GM21717 (cell line): ENCODE measurements at regions not wholly inside any gene's neighbourhood (a gene's known extent, or its start where the extent isn't known, plus 50 kb on each side); places are given as distances from the start of the nearest gene placed in this dataset.

Source experiments
- ATAC-seq: cut with Tn5 transposase; IDR thresholded peaks from one replicate; pipeline ENCODE4 v1.9.1; 2021; ENCODE audit warnings: mild to moderate bottlenecking, moderate library complexity; ENCODE audit not compliant: unreplicated experiment

DNA sequence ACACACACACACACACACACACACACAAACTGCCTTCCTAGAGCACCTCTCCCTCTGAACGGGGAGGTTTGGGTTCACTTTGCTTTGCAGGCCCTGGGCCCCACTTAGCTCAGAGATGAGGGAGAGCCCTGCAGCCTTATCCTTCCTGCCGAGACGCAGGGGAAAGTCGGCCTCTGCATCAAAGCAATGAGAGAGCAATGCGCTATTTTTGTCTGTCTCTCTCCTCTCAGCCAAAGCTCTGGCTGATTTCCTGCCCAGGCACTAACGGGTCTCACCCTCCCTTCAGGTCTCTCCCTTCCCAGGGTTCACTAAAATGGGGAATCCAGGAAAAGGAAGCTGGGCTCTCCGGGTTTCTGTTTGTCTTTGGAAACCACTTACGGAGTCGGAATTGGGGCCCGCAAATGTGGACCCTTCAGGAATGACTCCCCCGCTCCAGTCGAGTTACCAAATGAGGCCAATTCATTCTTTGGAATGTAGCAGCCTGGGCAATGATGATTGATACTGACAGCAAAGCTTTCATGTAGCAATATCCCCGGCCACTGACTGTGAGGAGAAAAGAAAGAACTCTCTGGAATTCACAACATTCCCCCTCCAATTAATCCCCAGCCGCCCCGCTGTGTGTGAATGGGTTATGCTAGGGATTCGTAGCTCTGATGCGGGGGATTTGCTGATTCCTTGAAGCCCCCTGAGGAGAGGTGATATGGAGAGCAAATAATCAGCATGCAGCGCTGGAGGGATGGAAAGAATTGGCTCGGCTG is 61.5 kb upstream of the WLS start:
- ATAC-seq, result no peak

DNA sequence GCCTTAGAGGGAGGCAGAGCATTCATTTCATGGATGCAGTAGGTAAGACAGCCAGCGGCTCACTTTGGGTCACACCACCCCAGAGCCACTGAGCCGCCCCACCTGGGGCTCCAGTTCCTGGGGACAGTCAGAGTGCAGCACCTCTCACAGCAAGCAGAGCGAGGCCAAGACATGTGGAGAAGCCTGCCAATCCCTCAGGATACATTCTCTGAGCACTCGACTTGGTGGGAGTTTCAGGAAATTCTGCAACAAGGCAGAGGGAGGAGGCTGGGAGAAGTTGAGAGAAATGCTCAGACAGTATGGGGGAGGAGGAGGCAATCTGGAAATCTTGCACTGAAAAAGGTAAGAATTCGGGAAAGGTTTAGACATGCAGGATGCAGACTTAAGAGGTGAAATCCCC is 60.8 kb upstream of the WLS start:
- ATAC-seq, result no peak

DNA sequence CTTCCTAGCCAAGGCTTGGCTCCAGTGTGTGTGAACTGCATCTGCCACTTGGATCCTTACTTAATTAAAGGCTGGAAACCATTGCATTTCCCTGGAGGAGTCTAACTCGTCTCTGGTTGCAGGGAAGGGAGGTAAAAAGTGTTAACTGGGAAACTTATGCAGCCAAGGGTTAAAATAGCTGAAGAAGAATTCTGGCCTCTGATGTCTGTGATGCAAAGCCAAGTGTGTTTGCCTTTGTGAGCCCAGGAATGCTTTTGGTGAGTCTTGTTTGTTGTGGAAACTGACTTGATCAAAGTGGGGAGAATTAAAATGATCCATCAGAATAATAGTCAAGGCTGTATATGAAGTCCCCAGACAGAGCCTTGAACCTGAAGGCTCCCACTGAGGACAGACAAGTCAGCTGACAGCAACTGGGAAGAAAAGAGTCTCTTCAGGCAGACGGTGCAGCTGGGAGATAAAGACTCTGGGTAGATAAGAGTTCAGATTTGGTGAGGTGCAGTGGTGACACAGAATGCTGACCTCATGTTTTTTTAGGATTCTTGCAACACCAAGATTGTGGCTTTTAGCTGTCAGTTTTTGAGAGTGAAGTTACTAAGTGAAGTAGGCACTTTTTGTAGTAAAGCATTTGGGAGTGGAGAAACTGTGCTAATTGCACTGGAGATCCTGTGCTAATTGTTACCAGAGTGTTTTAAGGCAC is 59.5 kb upstream of the WLS start:
- no peak for ATAC-seq

DNA sequence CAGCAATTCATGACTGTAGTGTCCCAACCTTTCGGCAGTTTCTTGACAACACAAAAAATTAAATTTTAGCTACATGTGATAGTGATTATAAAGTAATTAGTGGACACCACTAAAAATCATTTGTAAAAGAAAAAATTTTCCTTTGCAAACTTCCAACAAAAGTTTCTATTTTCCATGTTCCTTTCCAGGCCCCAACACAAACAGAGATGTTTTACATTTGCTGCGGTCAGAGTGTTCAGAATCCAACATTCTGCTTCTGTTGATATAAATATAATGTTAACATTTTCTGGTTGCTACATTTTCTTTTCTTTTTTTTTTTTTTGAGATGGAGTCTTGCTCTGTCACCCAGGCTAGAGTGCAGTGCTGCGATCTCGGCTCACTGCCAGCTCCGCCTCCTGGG is 54.9 kb upstream of the WLS start:
- no peak for ATAC-seq

DNA sequence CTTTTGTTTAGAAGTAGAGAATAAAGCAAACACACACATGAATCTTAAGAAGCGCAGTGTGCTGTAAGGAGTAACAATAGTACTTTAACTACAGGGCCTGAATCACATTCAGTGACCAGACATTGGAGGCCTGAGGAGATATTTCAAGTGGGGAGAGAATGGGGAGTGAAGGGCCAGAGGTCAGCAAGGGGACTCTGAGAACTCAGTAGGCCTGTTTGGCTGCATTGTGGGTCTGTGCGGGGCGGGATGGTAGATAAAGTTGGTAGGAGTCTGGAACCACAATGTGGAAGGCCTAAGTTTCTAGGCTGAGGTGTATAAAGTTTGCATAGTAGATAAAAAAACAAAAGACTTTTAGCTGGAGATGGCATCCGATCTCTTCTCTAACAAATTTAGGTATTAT is 52.7 kb upstream of the WLS start:
- no peak for ATAC-seq

DNA sequence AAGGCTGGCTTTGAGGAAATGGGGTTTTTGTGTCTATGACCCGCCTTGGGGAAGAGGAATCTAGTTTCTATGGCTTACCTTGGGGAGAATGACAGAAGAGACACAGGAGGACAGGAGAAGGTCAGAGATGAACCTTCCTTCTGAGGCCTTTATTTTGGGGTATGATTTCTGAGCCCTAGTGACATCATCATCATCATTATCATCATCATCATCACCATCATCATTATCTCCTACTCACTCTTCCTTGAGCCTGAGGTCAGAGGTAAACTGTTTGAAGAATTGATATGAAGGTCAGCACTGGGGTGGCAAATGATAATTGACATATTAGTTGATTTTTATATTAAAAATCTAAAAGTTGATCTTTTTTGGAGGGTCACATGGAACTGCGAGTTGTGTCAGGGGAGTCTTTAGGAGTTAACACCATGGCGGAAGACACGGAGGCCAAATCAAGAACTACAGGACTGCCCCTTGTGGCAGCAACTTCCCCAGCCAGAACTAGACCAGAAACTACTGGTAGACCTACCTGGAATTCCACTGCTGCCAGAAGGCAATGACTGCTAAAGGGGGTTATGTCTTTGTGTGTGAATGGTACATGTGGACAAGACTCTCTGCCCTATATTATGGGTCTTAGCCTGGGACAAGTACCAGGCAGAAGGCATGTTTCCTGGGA is 49.8 kb upstream of the WLS start:
- ATAC-seq, result no peak
